GM23338 (cell line): ENCODE measurements at regions not wholly inside any gene's neighbourhood (a gene's known extent, or its start where the extent isn't known, plus 50 kb on each side); places are given as distances from the start of the nearest gene placed in this dataset.

Experiments used
- CREB1 ChIP-seq: fragments of 250-450 bp; sonication (Bioruptor Pico); IDR thresholded peaks from 2 replicates; pipeline ENCODE4 v1.5.0; 2020; ENCODE audit warnings: low read depth, mild to moderate bottlenecking, moderate library complexity
- ETS1 ChIP-seq: IDR thresholded peaks from 2 replicates; pipeline ENCODE4 v1.6.1; 2016; ENCODE audit warnings: antibody characterized with exemption
- EZH2 ChIP-seq: fragments of 200-600 bp; sonication (generic); IDR thresholded peaks from one replicate; pipeline ENCODE4 v1.8.0; 2017; ENCODE audit warnings: antibody characterized with exemption, mild to moderate bottlenecking, low read depth; ENCODE audit not compliant: unreplicated experiment
- EZH2phosphoT487 ChIP-seq: fragments of 200-600 bp; sonication (generic); IDR thresholded peaks from one replicate; pipeline ENCODE4 v1.8.1; 2018; ENCODE audit warnings: antibody characterized with exemption; ENCODE audit not compliant: unreplicated experiment
- NANOG ChIP-seq: IDR thresholded peaks from 2 replicates; pipeline ENCODE4 v1.6.1; 2016; ENCODE audit warnings: antibody characterized with exemption, borderline replicate concordance
- POLR2AphosphoS5 ChIP-seq: IDR thresholded peaks from 2 replicates; pipeline ENCODE4 v1.6.1; 2016; ENCODE audit warnings: antibody characterized with exemption, low read depth
- ZNF114 ChIP-seq: fragments of 250-450 bp; sonication (Bioruptor Pico); IDR thresholded peaks from 2 replicates; pipeline ENCODE4 v1.5.0; 2020; ENCODE audit warnings: mild to moderate bottlenecking, moderate library complexity
- ZNF331 ChIP-seq: fragments of 250-450 bp; sonication (Bioruptor Pico); IDR thresholded peaks from 2 replicates; pipeline ENCODE4 v1.5.0; 2020; ENCODE audit warnings: low read depth, mild to moderate bottlenecking, moderate library complexity
- TF ChIP-seq, protein P1 (sequence below), 2 experiments: fragments of 200-600 bp in 1 of 2; sonication (generic) in 1 of 2; conservative IDR thresholded peaks; 2 replicates each; pipeline versions ENCODE4 v1.5.1 to v1.6.1; 2016 to 2017; ENCODE audit warnings: antibody characterized with exemption in 2 of 2, low read depth in 2 of 2, mild to moderate bottlenecking in 2 of 2, moderate library complexity in 1 of 2
- TF ChIP-seq, protein P2 (sequence below): IDR thresholded peaks from one replicate; pipeline ENCODE4 v1.6.1; 2018; ENCODE audit warnings: antibody characterized with exemption; ENCODE audit not compliant: unreplicated experiment

DNA sequence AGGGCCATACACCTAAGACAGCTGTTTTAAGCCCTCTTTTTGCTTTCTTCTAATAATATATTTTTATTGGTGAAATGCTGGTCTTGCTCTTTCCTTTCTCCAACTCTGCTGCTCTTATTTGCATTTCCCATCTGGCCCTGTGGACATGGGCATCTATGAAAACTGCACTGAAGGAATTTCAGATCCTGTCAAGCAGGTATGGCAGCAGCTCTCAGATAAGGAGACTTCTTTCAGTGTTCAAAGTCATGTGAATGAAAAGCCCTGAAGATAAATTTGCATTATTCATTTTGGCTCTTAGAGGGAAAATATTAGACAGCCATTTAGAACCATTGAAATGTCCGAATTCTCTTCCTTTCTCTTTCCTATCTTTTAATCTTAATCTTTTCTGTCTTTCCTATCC is 668.0 kb upstream of the RIOK2 start:
- TF ChIP-seq, protein P1, sequence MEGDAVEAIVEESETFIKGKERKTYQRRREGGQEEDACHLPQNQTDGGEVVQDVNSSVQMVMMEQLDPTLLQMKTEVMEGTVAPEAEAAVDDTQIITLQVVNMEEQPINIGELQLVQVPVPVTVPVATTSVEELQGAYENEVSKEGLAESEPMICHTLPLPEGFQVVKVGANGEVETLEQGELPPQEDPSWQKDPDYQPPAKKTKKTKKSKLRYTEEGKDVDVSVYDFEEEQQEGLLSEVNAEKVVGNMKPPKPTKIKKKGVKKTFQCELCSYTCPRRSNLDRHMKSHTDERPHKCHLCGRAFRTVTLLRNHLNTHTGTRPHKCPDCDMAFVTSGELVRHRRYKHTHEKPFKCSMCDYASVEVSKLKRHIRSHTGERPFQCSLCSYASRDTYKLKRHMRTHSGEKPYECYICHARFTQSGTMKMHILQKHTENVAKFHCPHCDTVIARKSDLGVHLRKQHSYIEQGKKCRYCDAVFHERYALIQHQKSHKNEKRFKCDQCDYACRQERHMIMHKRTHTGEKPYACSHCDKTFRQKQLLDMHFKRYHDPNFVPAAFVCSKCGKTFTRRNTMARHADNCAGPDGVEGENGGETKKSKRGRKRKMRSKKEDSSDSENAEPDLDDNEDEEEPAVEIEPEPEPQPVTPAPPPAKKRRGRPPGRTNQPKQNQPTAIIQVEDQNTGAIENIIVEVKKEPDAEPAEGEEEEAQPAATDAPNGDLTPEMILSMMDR (conservative IDR thresholded peaks at IDR 0.05; ENCODE audit: low read depth in 2 of 2): no peak
- TF ChIP-seq ETS1: no peak
- TF ChIP-seq EZH2: no peak
- TF ChIP-seq, protein P2, sequence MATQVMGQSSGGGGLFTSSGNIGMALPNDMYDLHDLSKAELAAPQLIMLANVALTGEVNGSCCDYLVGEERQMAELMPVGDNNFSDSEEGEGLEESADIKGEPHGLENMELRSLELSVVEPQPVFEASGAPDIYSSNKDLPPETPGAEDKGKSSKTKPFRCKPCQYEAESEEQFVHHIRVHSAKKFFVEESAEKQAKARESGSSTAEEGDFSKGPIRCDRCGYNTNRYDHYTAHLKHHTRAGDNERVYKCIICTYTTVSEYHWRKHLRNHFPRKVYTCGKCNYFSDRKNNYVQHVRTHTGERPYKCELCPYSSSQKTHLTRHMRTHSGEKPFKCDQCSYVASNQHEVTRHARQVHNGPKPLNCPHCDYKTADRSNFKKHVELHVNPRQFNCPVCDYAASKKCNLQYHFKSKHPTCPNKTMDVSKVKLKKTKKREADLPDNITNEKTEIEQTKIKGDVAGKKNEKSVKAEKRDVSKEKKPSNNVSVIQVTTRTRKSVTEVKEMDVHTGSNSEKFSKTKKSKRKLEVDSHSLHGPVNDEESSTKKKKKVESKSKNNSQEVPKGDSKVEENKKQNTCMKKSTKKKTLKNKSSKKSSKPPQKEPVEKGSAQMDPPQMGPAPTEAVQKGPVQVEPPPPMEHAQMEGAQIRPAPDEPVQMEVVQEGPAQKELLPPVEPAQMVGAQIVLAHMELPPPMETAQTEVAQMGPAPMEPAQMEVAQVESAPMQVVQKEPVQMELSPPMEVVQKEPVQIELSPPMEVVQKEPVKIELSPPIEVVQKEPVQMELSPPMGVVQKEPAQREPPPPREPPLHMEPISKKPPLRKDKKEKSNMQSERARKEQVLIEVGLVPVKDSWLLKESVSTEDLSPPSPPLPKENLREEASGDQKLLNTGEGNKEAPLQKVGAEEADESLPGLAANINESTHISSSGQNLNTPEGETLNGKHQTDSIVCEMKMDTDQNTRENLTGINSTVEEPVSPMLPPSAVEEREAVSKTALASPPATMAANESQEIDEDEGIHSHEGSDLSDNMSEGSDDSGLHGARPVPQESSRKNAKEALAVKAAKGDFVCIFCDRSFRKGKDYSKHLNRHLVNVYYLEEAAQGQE: no peak
- TF ChIP-seq POLR2AphosphoS5: no peak
- TF ChIP-seq NANOG: no peak
- TF ChIP-seq ZNF114 (CRISPR knock-in tag): no peak
- TF ChIP-seq ZNF331: no peak
- TF ChIP-seq CREB1 (CRISPR knock-in tag): no peak
- TF ChIP-seq EZH2phosphoT487: no peak
